ENCODE measurements at regions not wholly inside any gene's neighbourhood (a gene's known extent, or its start where the extent isn't known, plus 50 kb on each side); places are given as distances from the start of the nearest gene placed in this dataset.
A peak's percentile ranks its signal among the peaks of the same experiment; 100 is the strongest.
"Not testable (repeated sequence)": the region's sequence is repeated elsewhere in the genome, so short reads cannot be mapped to it uniquely, and the experiment has no call there.

- DNase-seq = no peak
- intact Hi-C loops (cut with DNase I) = no loop called here
These were observed 184.9 kb upstream of the FLRT2 start for GRCh38 chr14:85344847-85345570.

GRCh38 chr14:85350667-85351066 lies 179.3 kb upstream of the FLRT2 start:
- intact Hi-C loops (cut with DNase I) = no loop called here
- no peak for DNase-seq

- DNase-seq = peak in 3 of 10 donors; percentile 68 to 80 (median 75)
- intact Hi-C loops (cut with DNase I) = not testable (repeated sequence)
These were observed 177.4 kb upstream of the FLRT2 start for GRCh38 chr14:85352588-85352987.

GRCh38 chr14:85357120-85357519 lies 172.8 kb upstream of the FLRT2 start:
- no peak for DNase-seq
- intact Hi-C loops (cut with DNase I) = no loop called here

- DNase-seq = no peak
- intact Hi-C loops (cut with DNase I) = no loop called here
These were observed 171.7 kb upstream of the FLRT2 start for GRCh38 chr14:85358136-85358785.

GRCh38 chr14:85359505-85359904 lies 170.4 kb upstream of the FLRT2 start:
- intact Hi-C loops (cut with DNase I) = no loop called here
- DNase-seq = no peak

- intact Hi-C loops (cut with DNase I) = no loop called here
- no peak for DNase-seq
These were observed 166.6 kb upstream of the FLRT2 start for GRCh38 chr14:85363358-85363757.

- intact Hi-C loops (cut with DNase I) = no loop called here
- no peak for DNase-seq
These were observed 163.7 kb upstream of the FLRT2 start for GRCh38 chr14:85366226-85366625.

GRCh38 chr14:85380881-85381280 lies 149.1 kb upstream of the FLRT2 start:
- DNase-seq = no peak
- intact Hi-C loops (cut with DNase I) = no loop called here

- DNase-seq = no peak
- intact Hi-C loops (cut with DNase I) = no loop called here
These were observed 147.6 kb upstream of the FLRT2 start for GRCh38 chr14:85382341-85382740.

- intact Hi-C loops (cut with DNase I) = no loop called here
- no peak for DNase-seq
These were observed 142.8 kb upstream of the FLRT2 start for GRCh38 chr14:85387181-85387580.

- DNase-seq = no peak
- intact Hi-C loops (cut with DNase I) = no loop called here
These were observed 139.7 kb upstream of the FLRT2 start for GRCh38 chr14:85390236-85390635.

GRCh38 chr14:85391455-85391854 lies 138.5 kb upstream of the FLRT2 start:
- intact Hi-C loops (cut with DNase I) = no loop called here

GRCh38 chr14:85391892-85392291 lies 138.1 kb upstream of the FLRT2 start:
- no peak for DNase-seq
- intact Hi-C loops (cut with DNase I) = no loop called here

More at GRCh38 chr14:85391455-85391854, 138.5 kb upstream of the FLRT2 start:
- no peak for DNase-seq

- intact Hi-C loops (cut with DNase I) = no loop called here
- DNase-seq = no peak
These were observed 130.8 kb upstream of the FLRT2 start for GRCh38 chr14:85399186-85399585.

- DNase-seq = no peak
- intact Hi-C loops (cut with DNase I) = no loop called here
These were observed 129.3 kb upstream of the FLRT2 start for GRCh38 chr14:85400678-85401077.

GRCh38 chr14:85401384-85401783 lies 128.6 kb upstream of the FLRT2 start:
- intact Hi-C loops (cut with DNase I) = no loop called here
- DNase-seq = no peak

- intact Hi-C loops (cut with DNase I) = no loop called here
- DNase-seq = no peak
These were observed 127.3 kb upstream of the FLRT2 start for GRCh38 chr14:85402569-85403162.

- DNase-seq = no peak
- intact Hi-C loops (cut with DNase I) = no loop called here
These were observed 120.3 kb upstream of the FLRT2 start for GRCh38 chr14:85409481-85410210.

- intact Hi-C loops (cut with DNase I) = no loop called here
These were observed 117.2 kb upstream of the FLRT2 start for GRCh38 chr14:85412756-85413155.

GRCh38 chr14:85413836-85414526 lies 116.0 kb upstream of the FLRT2 start:
- intact Hi-C loops (cut with DNase I) = no loop called here
- no peak for DNase-seq

More at GRCh38 chr14:85412756-85413155, 117.2 kb upstream of the FLRT2 start:
- no peak for DNase-seq

Measured in posterior cingulate gyrus (tissue), 11 donors.